OCI-LY7 (cell line): ENCODE measurements at regions not wholly inside any gene's neighbourhood (a gene's known extent, or its start where the extent isn't known, plus 50 kb on each side); places are given as distances from the start of the nearest gene placed in this dataset.

Experiments used
- BruUV-seq: library from RNA; stranded (reverse); fragments of 400-500 nt; replicated peaks from 2 replicates; lab custom pipeline; 2021; lab: Mats Ljungman, UMichigan
- CTCF ChIA-PET: fragments of 300-600 bp; sonication (Branson Sonifier 250); formaldehyde crosslinking; loops from one replicate; lab custom pipeline; 2022; ENCODE audit warnings: antibody characterized with exemption; ENCODE audit not compliant: unreplicated experiment; lab: Charles Lee
- POLR2A ChIA-PET: fragments of 300-600 bp; sonication (Branson Sonifier 250); formaldehyde crosslinking; loops from one replicate; lab custom pipeline; 2022; ENCODE audit warnings: antibody characterized with exemption; lab: Charles Lee
- DNase-seq: peaks from one replicate; pipeline ENCODE4 v3.0.0-alpha.2; 2015; ENCODE audit warnings: low spot score
- H2AFZ ChIP-seq: fragments of 200-600 bp; sonication (generic), shearing (Covaris generic); 2 replicates; pipeline ENCODE4 v1.6.1; 2014; ENCODE audit warnings: mild to moderate bottlenecking, antibody characterized with exemption, low read length, moderate library complexity
- H3K27ac ChIP-seq: fragments of 200-600 bp; sonication (generic); 2 replicates; pipeline ENCODE4 v1.5.1; 2014; ENCODE audit warnings: mixed run types, low read depth, mild to moderate bottlenecking, moderate library complexity, low read length, inconsistent platforms; ENCODE audit not compliant: poor library complexity, severe bottlenecking
- H3K36me3 ChIP-seq: fragments of 200-600 bp; sonication (generic); 2 replicates; pipeline ENCODE4 v1.6.1; 2014; ENCODE audit warnings: mild to moderate bottlenecking, antibody characterized with exemption, low read length, moderate library complexity, mixed read lengths; ENCODE audit not compliant: insufficient read depth
- H3K4me1 ChIP-seq: fragments of 200-600 bp; sonication (generic); 2 replicates; pipeline ENCODE4 v1.5.1; 2014; ENCODE audit warnings: mild to moderate bottlenecking, low read length; ENCODE audit not compliant: insufficient read depth, poor library complexity, severe bottlenecking
- H3K4me2 ChIP-seq: fragments of 200-600 bp; sonication (generic); 2 replicates; pipeline ENCODE4 v1.6.1; 2014; ENCODE audit warnings: mild to moderate bottlenecking, low read length
- H3K4me3 ChIP-seq: fragments of 200-600 bp; sonication (generic); 2 replicates; pipeline ENCODE4 v1.5.1; 2014; ENCODE audit warnings: mild to moderate bottlenecking, low read depth, low read length; ENCODE audit not compliant: poor library complexity, severe bottlenecking
- H3K79me2 ChIP-seq: fragments of 200-600 bp; sonication (generic); 2 replicates; pipeline ENCODE4 v1.6.1; 2016; ENCODE audit warnings: low read depth, mild to moderate bottlenecking, low read length, moderate library complexity, mixed read lengths; ENCODE audit not compliant: insufficient read depth
- H3K9me2 ChIP-seq: fragments of 200-600 bp; sonication (generic); 2 replicates; pipeline ENCODE4 v1.6.1; 2016; ENCODE audit warnings: mild to moderate bottlenecking, low read length, mixed read lengths; ENCODE audit not compliant: insufficient read depth
- H3K9me3 ChIP-seq: fragments of 200-600 bp; sonication (generic); 2 replicates; pipeline ENCODE4 v1.6.1; 2014; ENCODE audit warnings: mild to moderate bottlenecking, mixed run types, low read length, mixed read lengths
- H4K20me1 ChIP-seq: fragments of 200-600 bp; sonication (generic); 2 replicates; pipeline ENCODE4 v1.6.1; 2014; ENCODE audit warnings: mild to moderate bottlenecking, antibody characterized with exemption, low read length, moderate library complexity, mixed read lengths; ENCODE audit not compliant: insufficient read depth
- CTCF ChIP-seq: fragments of 200-600 bp; sonication (generic); conservative IDR thresholded peaks from 2 replicates; pipeline ENCODE4 v1.5.1; 2014; ENCODE audit warnings: mild to moderate bottlenecking, antibody characterized with exemption, low read length, moderate library complexity, mixed read lengths
- EZH2phosphoT487 ChIP-seq: fragments of 200-600 bp; sonication (generic); IDR thresholded peaks from 2 replicates; pipeline ENCODE4 v1.6.1; 2018; ENCODE audit warnings: low read depth, borderline replicate concordance, mild to moderate bottlenecking, mixed run types, antibody characterized with exemption, low read length, moderate library complexity, mixed read lengths
- intact Hi-C: fragments of 100-400 bp; cut with micrococcal nuclease; formaldehyde crosslinking; loops from one replicate; pipeline ENCODE4 v1.10.0; 2022; ENCODE audit not compliant: unreplicated experiment

- no peak overlapping the region for H3K4me3 ChIP-seq
- intact Hi-C loops, result no loop called here
- H3K9me2 ChIP-seq, result no peaks in the 10 kb centered on the region
- H3K36me3 ChIP-seq, result no peaks in the 10 kb centered on the region
- H3K4me2 ChIP-seq, result no peak overlapping the region
- no peaks in the 10 kb centered on the region for H3K4me1 ChIP-seq
- H3K27ac ChIP-seq, result no peak overlapping the region
- no peaks in the 10 kb centered on the region for H3K79me2 ChIP-seq
- ChIA-PET POLR2A (no interaction called here), CTCF (no interaction called here)
- TF ChIP-seq EZH2phosphoT487, result no peak
- TF ChIP-seq CTCF, result no peak
- no peaks in the 10 kb centered on the region for H3K9me3 ChIP-seq
- DNase-seq, result no peak
- no TSS peak for BruUV-seq
- H2AFZ ChIP-seq, result no peak overlapping the region
- no peaks in the 10 kb centered on the region for H4K20me1 ChIP-seq
Observed at GRCh38 chr2:58664523-58665151, 423.5 kb upstream of the FANCL start.

- no TSS peak for BruUV-seq
- Histone ChIP-seq H3K79me2 (no peaks in the 10 kb centered on the region), H2AFZ (no peak overlapping the region), H4K20me1 (no peaks in the 10 kb centered on the region), H3K4me2 (no peak overlapping the region), H3K9me3 (no peaks in the 10 kb centered on the region), H3K9me2 (no peaks in the 10 kb centered on the region), H3K27ac (no peak overlapping the region), H3K4me3 (no peak overlapping the region), H3K4me1 (no peaks in the 10 kb centered on the region), H3K36me3 (no peaks in the 10 kb centered on the region)
- ChIA-PET POLR2A (no interaction called here), CTCF (no interaction called here)
- TF ChIP-seq EZH2phosphoT487 (no peak), CTCF (no peak)
- DNase-seq, result no peak
- intact Hi-C loops, result no loop called here
Observed at GRCh38 chr2:58660046-58660445, 418.9 kb upstream of the FANCL start.

GRCh38 chr2:58655152-58655551 is 414.0 kb upstream of the FANCL start:
- ChIA-PET POLR2A (no interaction called here), CTCF (no interaction called here)
- H3K9me2 ChIP-seq, result no peaks in the 10 kb centered on the region
- H3K36me3 ChIP-seq, result no peaks in the 10 kb centered on the region
- no peak overlapping the region for H3K4me2 ChIP-seq
- H3K9me3 ChIP-seq, result no peaks in the 10 kb centered on the region
- no peak overlapping the region for H3K27ac ChIP-seq
- H3K4me3 ChIP-seq, result no peak overlapping the region
- no peaks in the 10 kb centered on the region for H3K4me1 ChIP-seq
- no TSS peak for BruUV-seq
- H3K79me2 ChIP-seq, result no peaks in the 10 kb centered on the region
- H2AFZ ChIP-seq, result no peak overlapping the region
- no peaks in the 10 kb centered on the region for H4K20me1 ChIP-seq
- intact Hi-C loops, result no loop called here
- DNase-seq, result no peak
- TF ChIP-seq CTCF (no peak), EZH2phosphoT487 (no peak)
